Neural cell (in vitro differentiated cells): ENCODE measurements at regions not wholly inside any gene's neighbourhood (a gene's known extent, or its start where the extent isn't known, plus 50 kb on each side); places are given as distances from the start of the nearest gene placed in this dataset.

ENCODE experiments used
- H2AFZ ChIP-seq: fragments of 200-600, 300-800 bp; sonication (generic), shearing (Covaris generic); 2 replicates; pipeline ENCODE4 v1.6.0; 2014; ENCODE audit warnings: low read depth, mild to moderate bottlenecking, antibody characterized with exemption, low read length, moderate library complexity
- H3F3A ChIP-seq: fragments of 200-600 bp; shearing (Covaris generic); 2 replicates; pipeline ENCODE4 v1.6.1; 2016; ENCODE audit warnings: mild to moderate bottlenecking, moderate library complexity, mixed read lengths, antibody characterized with exemption, low read length; ENCODE audit not compliant: insufficient read depth, poor library complexity, severe bottlenecking
- H3K27ac ChIP-seq: fragments of 200-600, 300-800 bp; sonication (generic), shearing (Covaris generic); 2 replicates; pipeline ENCODE4 v1.5.1; 2014; ENCODE audit warnings: mild to moderate bottlenecking, low read length, moderate library complexity
- H3K27me3 ChIP-seq: fragments of 300-800, 200-600 bp; sonication (generic), shearing (Covaris generic); 2 replicates; pipeline ENCODE4 v1.6.0; 2014; ENCODE audit warnings: mild to moderate bottlenecking, low read depth, low read length, moderate library complexity; ENCODE audit not compliant: insufficient read depth
- H3K36me3 ChIP-seq: fragments of 300-800, 200-600 bp; sonication (generic), shearing (Covaris generic); 2 replicates; pipeline ENCODE4 v1.5.1; 2014; ENCODE audit warnings: mild to moderate bottlenecking, antibody characterized with exemption, low read length, moderate library complexity; ENCODE audit not compliant: insufficient read depth
- H3K4me2 ChIP-seq: fragments of 300-800, 200-600 bp; sonication (generic), shearing (Covaris generic); 2 replicates; pipeline ENCODE4 v1.6.0; 2014; ENCODE audit warnings: mild to moderate bottlenecking, low read length
- H3K4me3 ChIP-seq: fragments of 300-800, 200-600 bp; sonication (generic), shearing (Covaris generic); 2 replicates; pipeline ENCODE4 v1.5.1; 2014; ENCODE audit warnings: mild to moderate bottlenecking, low read length, moderate library complexity
- H3K79me2 ChIP-seq: fragments of 200-600 bp; shearing (Covaris generic); replicated peaks from 2 replicates; pipeline ENCODE4 v1.6.0; 2014; ENCODE audit warnings: mild to moderate bottlenecking, low read length, moderate library complexity; ENCODE audit not compliant: insufficient read depth
- H3K9ac ChIP-seq: fragments of 300-800, 200-600 bp; sonication (generic), shearing (Covaris generic); 2 replicates; pipeline ENCODE4 v1.6.1; 2016; ENCODE audit warnings: mild to moderate bottlenecking, low read length, mixed read lengths
- H3K9me2 ChIP-seq: fragments of 200-600 bp; shearing (Covaris generic); 2 replicates; pipeline ENCODE4 v1.6.1; 2016; ENCODE audit warnings: mild to moderate bottlenecking, low read length, mixed read lengths; ENCODE audit not compliant: insufficient read depth
- H3K9me3 ChIP-seq: fragments of 200-600, 300-800 bp; sonication (generic), shearing (Covaris generic); 2 replicates; pipeline ENCODE4 v1.6.1; 2016; ENCODE audit warnings: mild to moderate bottlenecking, mixed run types, low read length, moderate library complexity, mixed read lengths
- H4K20me1 ChIP-seq: fragments of 200-600 bp; shearing (Covaris generic); 2 replicates; pipeline ENCODE4 v1.6.1; 2016; ENCODE audit warnings: mild to moderate bottlenecking, mixed run types; ENCODE audit not compliant: insufficient read depth
- CTCF ChIP-seq: fragments of 450-650 bp; IDR thresholded peaks from 2 replicates; pipeline ENCODE4 v1.5.1; 2014; ENCODE audit warnings: antibody characterized with exemption, mild to moderate bottlenecking, moderate library complexity; ENCODE audit not compliant: poor library complexity, severe bottlenecking
- EP300 ChIP-seq: fragments of 450-650 bp; conservative IDR thresholded peaks from 2 replicates; pipeline ENCODE4 v1.6.1; 2014; ENCODE audit warnings: antibody characterized with exemption, mild to moderate bottlenecking, moderate library complexity; ENCODE audit not compliant: poor library complexity, severe bottlenecking
- EZH2 ChIP-seq: fragments of 200-600, 300-800 bp; shearing (Covaris generic), sonication (generic); IDR thresholded peaks from 2 replicates; pipeline ENCODE4 v1.6.1; 2014; ENCODE audit warnings: antibody characterized with exemption, low read length, borderline replicate concordance, mild to moderate bottlenecking; ENCODE audit not compliant: insufficient read depth, poor library complexity, severe bottlenecking
- MXI1 ChIP-seq: fragments of 450-650 bp; conservative IDR thresholded peaks from 2 replicates; pipeline ENCODE4 v1.6.1; 2014; ENCODE audit warnings: antibody characterized with exemption, mild to moderate bottlenecking; ENCODE audit not compliant: poor library complexity, severe bottlenecking
- POLR2AphosphoS5 ChIP-seq: IDR thresholded peaks from 2 replicates; pipeline ENCODE4 v1.6.1; 2012
- RAD21 ChIP-seq: fragments of 450-650 bp; conservative IDR thresholded peaks from 2 replicates; pipeline ENCODE4 v1.6.1; 2014; ENCODE audit warnings: antibody characterized with exemption, mild to moderate bottlenecking, moderate library complexity
- REST ChIP-seq: IDR thresholded peaks from 2 replicates; pipeline ENCODE4 v1.6.1; 2012; ENCODE audit warnings: borderline replicate concordance
- SMC3 ChIP-seq: fragments of 450-650 bp; conservative IDR thresholded peaks from 2 replicates; pipeline ENCODE4 v1.6.1; 2014; ENCODE audit warnings: antibody characterized with exemption, mild to moderate bottlenecking, moderate library complexity; ENCODE audit not compliant: poor library complexity
- TAF1 ChIP-seq: IDR thresholded peaks from 2 replicates; pipeline ENCODE4 v1.6.1; 2012; ENCODE audit warnings: low read depth

GRCh38 chr10:6843481-6843881 lies 263.4 kb upstream of the PRKCQ start:
- H3F3A ChIP-seq = no peaks in the 10 kb centered on the region
- no peak overlapping the region for H3K9ac ChIP-seq
- H3K9me2 ChIP-seq = no peaks in the 10 kb centered on the region
- no peak overlapping the region for H3K27ac ChIP-seq
- no peaks in the 10 kb centered on the region for H4K20me1 ChIP-seq
- no peak overlapping the region for H2AFZ ChIP-seq
- H3K27me3 ChIP-seq = no peaks in the 10 kb centered on the region
- H3K9me3 ChIP-seq = no peaks in the 10 kb centered on the region
- no peak for TF ChIP-seq EZH2
- peak; percentile 47 for TF ChIP-seq SMC3
- no peak for TF ChIP-seq MXI1
- TF ChIP-seq POLR2AphosphoS5 = no peak
- TF ChIP-seq TAF1 = no peak
- no peak for TF ChIP-seq EP300
- TF ChIP-seq RAD21 = peak; percentile 54
- TF ChIP-seq CTCF = peak; percentile 39
- no peaks in the 10 kb centered on the region for H3K36me3 ChIP-seq
- H3K4me3 ChIP-seq = no peak overlapping the region
- no peaks in the 10 kb centered on the region for H3K79me2 ChIP-seq
- no peak overlapping the region for H3K4me2 ChIP-seq

GRCh38 chr10:6842722-6843121 lies 262.6 kb upstream of the PRKCQ start:
- Histone ChIP-seq H3F3A (no peaks in the 10 kb centered on the region), H3K79me2 (no peaks in the 10 kb centered on the region), H3K4me3 (no peak overlapping the region), H3K9me3 (no peaks in the 10 kb centered on the region), H3K9ac (no peak overlapping the region), H3K9me2 (no peaks in the 10 kb centered on the region), H3K36me3 (no peaks in the 10 kb centered on the region), H4K20me1 (no peaks in the 10 kb centered on the region), H2AFZ (no peak overlapping the region), H3K4me2 (no peak overlapping the region), H3K27ac (no peak overlapping the region), H3K27me3 (no peaks in the 10 kb centered on the region)
- TF ChIP-seq POLR2AphosphoS5 = no peak

GRCh38 chr10:6841761-6842160 lies 261.7 kb upstream of the PRKCQ start:
- Histone ChIP-seq H2AFZ (no peak overlapping the region), H3K9ac (no peak overlapping the region), H3K4me3 (no peak overlapping the region), H3K9me3 (no peaks in the 10 kb centered on the region), H3K79me2 (no peaks in the 10 kb centered on the region), H3K36me3 (no peaks in the 10 kb centered on the region), H3K27me3 (no peaks in the 10 kb centered on the region), H3K9me2 (no peaks in the 10 kb centered on the region), H3K27ac (no peak overlapping the region), H3K4me2 (no peak overlapping the region), H3F3A (no peaks in the 10 kb centered on the region), H4K20me1 (no peaks in the 10 kb centered on the region)
- TF ChIP-seq REST (no peak), CTCF (no peak), TAF1 (no peak), SMC3 (no peak), EZH2 (no peak), POLR2AphosphoS5 (no peak), RAD21 (no peak), MXI1 (no peak)
